OCI-LY7 (cell line): ENCODE measurements at regions not wholly inside any gene's neighbourhood (a gene's known extent, or its start where the extent isn't known, plus 50 kb on each side); places are given as distances from the start of the nearest gene placed in this dataset.

Experiments used
- BruUV-seq: library from RNA; stranded (reverse); fragments of 400-500 nt; replicated peaks from 2 replicates; lab custom pipeline; 2021; lab: Mats Ljungman, UMichigan
- CTCF ChIA-PET: fragments of 300-600 bp; sonication (Branson Sonifier 250); formaldehyde crosslinking; loops from one replicate; lab custom pipeline; 2022; ENCODE audit warnings: antibody characterized with exemption; ENCODE audit not compliant: unreplicated experiment; lab: Charles Lee
- POLR2A ChIA-PET: fragments of 300-600 bp; sonication (Branson Sonifier 250); formaldehyde crosslinking; loops from one replicate; lab custom pipeline; 2022; ENCODE audit warnings: antibody characterized with exemption; lab: Charles Lee
- DNase-seq: peaks from one replicate; pipeline ENCODE4 v3.0.0-alpha.2; 2015; ENCODE audit warnings: low spot score
- H2AFZ ChIP-seq: fragments of 200-600 bp; sonication (generic), shearing (Covaris generic); 2 replicates; pipeline ENCODE4 v1.6.1; 2014; ENCODE audit warnings: mild to moderate bottlenecking, antibody characterized with exemption, low read length, moderate library complexity
- H3K27ac ChIP-seq: fragments of 200-600 bp; sonication (generic); 2 replicates; pipeline ENCODE4 v1.5.1; 2014; ENCODE audit warnings: mixed run types, low read depth, mild to moderate bottlenecking, moderate library complexity, low read length, inconsistent platforms; ENCODE audit not compliant: poor library complexity, severe bottlenecking
- H3K36me3 ChIP-seq: fragments of 200-600 bp; sonication (generic); 2 replicates; pipeline ENCODE4 v1.6.1; 2014; ENCODE audit warnings: mild to moderate bottlenecking, antibody characterized with exemption, low read length, moderate library complexity, mixed read lengths; ENCODE audit not compliant: insufficient read depth
- H3K4me1 ChIP-seq: fragments of 200-600 bp; sonication (generic); 2 replicates; pipeline ENCODE4 v1.5.1; 2014; ENCODE audit warnings: mild to moderate bottlenecking, low read length; ENCODE audit not compliant: insufficient read depth, poor library complexity, severe bottlenecking
- H3K4me2 ChIP-seq: fragments of 200-600 bp; sonication (generic); 2 replicates; pipeline ENCODE4 v1.6.1; 2014; ENCODE audit warnings: mild to moderate bottlenecking, low read length
- H3K4me3 ChIP-seq: fragments of 200-600 bp; sonication (generic); 2 replicates; pipeline ENCODE4 v1.5.1; 2014; ENCODE audit warnings: mild to moderate bottlenecking, low read depth, low read length; ENCODE audit not compliant: poor library complexity, severe bottlenecking
- H3K79me2 ChIP-seq: fragments of 200-600 bp; sonication (generic); 2 replicates; pipeline ENCODE4 v1.6.1; 2016; ENCODE audit warnings: low read depth, mild to moderate bottlenecking, low read length, moderate library complexity, mixed read lengths; ENCODE audit not compliant: insufficient read depth
- H3K9me2 ChIP-seq: fragments of 200-600 bp; sonication (generic); 2 replicates; pipeline ENCODE4 v1.6.1; 2016; ENCODE audit warnings: mild to moderate bottlenecking, low read length, mixed read lengths; ENCODE audit not compliant: insufficient read depth
- H3K9me3 ChIP-seq: fragments of 200-600 bp; sonication (generic); 2 replicates; pipeline ENCODE4 v1.6.1; 2014; ENCODE audit warnings: mild to moderate bottlenecking, mixed run types, low read length, mixed read lengths
- H4K20me1 ChIP-seq: fragments of 200-600 bp; sonication (generic); 2 replicates; pipeline ENCODE4 v1.6.1; 2014; ENCODE audit warnings: mild to moderate bottlenecking, antibody characterized with exemption, low read length, moderate library complexity, mixed read lengths; ENCODE audit not compliant: insufficient read depth
- CTCF ChIP-seq: fragments of 200-600 bp; sonication (generic); conservative IDR thresholded peaks from 2 replicates; pipeline ENCODE4 v1.5.1; 2014; ENCODE audit warnings: mild to moderate bottlenecking, antibody characterized with exemption, low read length, moderate library complexity, mixed read lengths
- EZH2phosphoT487 ChIP-seq: fragments of 200-600 bp; sonication (generic); IDR thresholded peaks from 2 replicates; pipeline ENCODE4 v1.6.1; 2018; ENCODE audit warnings: low read depth, borderline replicate concordance, mild to moderate bottlenecking, mixed run types, antibody characterized with exemption, low read length, moderate library complexity, mixed read lengths
- intact Hi-C: fragments of 100-400 bp; cut with micrococcal nuclease; formaldehyde crosslinking; loops from one replicate; pipeline ENCODE4 v1.10.0; 2022; ENCODE audit not compliant: unreplicated experiment

- ChIA-PET CTCF (no interaction called here), POLR2A (interaction anchor here (0.6 kb wide), 1 partner anchor 1435 kb away, joined by 3 read pairs; no protein-coding TSS in a partner anchor)
- no peaks in the 10 kb centered on the region for H3K4me1 ChIP-seq
- no peak overlapping the region for H3K27ac ChIP-seq
- H3K4me2 ChIP-seq = no peak overlapping the region
- H3K9me2 ChIP-seq = no peaks in the 10 kb centered on the region
- H3K4me3 ChIP-seq = no peak overlapping the region
- H3K9me3 ChIP-seq = no peaks in the 10 kb centered on the region
- H2AFZ ChIP-seq = no peak overlapping the region
- no peaks in the 10 kb centered on the region for H4K20me1 ChIP-seq
- TF ChIP-seq EZH2phosphoT487 (no peak), CTCF (no peak)
- H3K36me3 ChIP-seq = no peaks in the 10 kb centered on the region
- no TSS peak for BruUV-seq
- DNase-seq = no peak
- no peaks in the 10 kb centered on the region for H3K79me2 ChIP-seq
- intact Hi-C loops = no loop called here
These were observed 448.8 kb downstream of the RNF144B start for GRCh38 chr6:18835976-18836375.

- H3K4me3 ChIP-seq = no peak overlapping the region
- no peaks in the 10 kb centered on the region for H4K20me1 ChIP-seq
- ChIA-PET CTCF (no interaction called here), POLR2A (interaction anchor here (0.6 kb wide), 1 partner anchor 130 kb away, joined by 3 read pairs; no protein-coding TSS in a partner anchor)
- no peak for DNase-seq
- no peak overlapping the region for H3K4me2 ChIP-seq
- H3K27ac ChIP-seq = no peak overlapping the region
- no TSS peak for BruUV-seq
- TF ChIP-seq CTCF = no peak
- TF ChIP-seq EZH2phosphoT487 = no peak
- H3K36me3 ChIP-seq = no peaks in the 10 kb centered on the region
- H3K9me3 ChIP-seq = no peaks in the 10 kb centered on the region
- H3K9me2 ChIP-seq = no peaks in the 10 kb centered on the region
- H3K4me1 ChIP-seq = no peaks in the 10 kb centered on the region
- H3K79me2 ChIP-seq = no peaks in the 10 kb centered on the region
- H2AFZ ChIP-seq = no peak overlapping the region
- intact Hi-C loops = no loop called here
These were observed 449.9 kb downstream of the RNF144B start for GRCh38 chr6:18837013-18837412.

GRCh38 chr6:18842534-18842933, 455.4 kb downstream of the RNF144B start:
- H3K4me2 ChIP-seq = no peak overlapping the region
- CTCF ChIA-PET = no interaction called here
- H3K9me2 ChIP-seq = no peaks in the 10 kb centered on the region

More at GRCh38 chr6:18842534-18842933, 455.4 kb downstream of the RNF144B start:
- Histone ChIP-seq H4K20me1 (no peaks in the 10 kb centered on the region), H3K4me3 (no peak overlapping the region), H3K79me2 (no peaks in the 10 kb centered on the region), H3K27ac (no peak overlapping the region), H3K9me3 (no peaks in the 10 kb centered on the region), H2AFZ (no peak overlapping the region), H3K4me1 (no peaks in the 10 kb centered on the region), H3K36me3 (no peaks in the 10 kb centered on the region)
- no peak for DNase-seq
- POLR2A ChIA-PET = interaction anchor here (0.5 kb wide), 1 partner anchor 100 kb away, joined by 3 read pairs; no protein-coding TSS in a partner anchor
- intact Hi-C loops = no loop called here
- no TSS peak for BruUV-seq
- no peak for TF ChIP-seq CTCF
